Heart left ventricle (tissue), 13 donors: ENCODE measurements at regions not wholly inside any gene's neighbourhood (a gene's known extent, or its start where the extent isn't known, plus 50 kb on each side); places are given as distances from the start of the nearest gene placed in this dataset.

Source experiments
- CTCF ChIP-seq, 12 donors: fragments of 200-600 bp; sonication (generic) in 4 of 12; IDR thresholded peaks; one replicate each; pipeline versions ENCODE4 v1.5.0 to v1.8.0; 2018 to 2022; ENCODE audit warnings: antibody characterized with exemption in 12 of 12, mild to moderate bottlenecking in 5 of 12
- POLR2A ChIP-seq, 2 donors: fragments of 450-650 bp; IDR thresholded peaks; one replicate each; pipeline ENCODE4 v1.6.1; 2017; ENCODE audit warnings: antibody characterized with exemption in 2 of 2, mild to moderate bottlenecking in 2 of 2, moderate library complexity in 2 of 2
- donor health status: ischemic (EF 13 %, LVEDD 7.1; RV severe dilation, severe dysfunction).
- donor health status: DM: no; HTN: yes; CAD: no.
- donor health status: DM: no; HTN: no; CAD: no.
- donor health status: ischemic (EF 25% LVEDD 6.9; RV normal size, moderate dysfunction).
- donor health status: ischemic (EF 25% LVEDD 5.7; RV mildly dilated, moderate dysfunction).
- donor health status: ischemic (EF 35%, LVEDD 5.7; RV mildly dilated, moderate dysfunction).
- donor health status: nonischemic (EF 11% LVEDD 7.7; RV severe dilation, severe dysfunction).
- donor health status: DM: yes; HTN: yes; CAD: no.
- donor health status: PGD.
- donor health status: ischemic (EF 29% LVEDD 5.4; RV normal size, mild dysfunction).
- donor health status: nonischemic (EF 23%, LVEDD 6.1; RV moderate dilation, normal function).

- TF ChIP-seq POLR2A (IDR thresholded peaks at IDR 0.05) (no peak), CTCF (IDR thresholded peaks at IDR 0.05) (no peak)
These were observed 52.5 kb upstream of the WSCD2 start for GRCh38 chr12:108076556-108076955.
